ENCODE measurements at regions not wholly inside any gene's neighbourhood (a gene's known extent, or its start where the extent isn't known, plus 50 kb on each side); places are given as distances from the start of the nearest gene placed in this dataset.

DNA sequence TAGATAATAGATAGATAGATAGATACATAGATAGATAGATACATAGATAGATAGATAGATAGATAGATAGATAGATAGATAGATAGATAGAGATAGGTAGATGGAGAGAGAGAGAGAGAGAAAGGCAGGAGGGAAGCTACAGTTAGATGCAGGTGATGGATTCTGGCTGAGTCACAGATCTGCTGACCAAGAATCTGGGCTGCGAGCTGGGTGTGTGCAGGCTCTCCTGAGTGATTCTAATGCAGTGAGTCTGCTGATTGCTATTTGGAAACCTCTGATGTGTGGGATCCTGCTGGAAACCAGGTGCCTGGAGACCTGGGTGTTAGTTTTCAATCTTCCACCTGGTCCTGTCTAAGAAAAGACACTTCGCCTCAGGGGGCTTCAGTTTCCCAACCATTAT lies 1441.8 kb downstream of the TBC1D22A start:
- DNase-seq (ENCODE audit: low spot score) (no peak), ATAC-seq (ENCODE audit: low FRiP score) (no peak)
- TF ChIP-seq, protein P1, sequence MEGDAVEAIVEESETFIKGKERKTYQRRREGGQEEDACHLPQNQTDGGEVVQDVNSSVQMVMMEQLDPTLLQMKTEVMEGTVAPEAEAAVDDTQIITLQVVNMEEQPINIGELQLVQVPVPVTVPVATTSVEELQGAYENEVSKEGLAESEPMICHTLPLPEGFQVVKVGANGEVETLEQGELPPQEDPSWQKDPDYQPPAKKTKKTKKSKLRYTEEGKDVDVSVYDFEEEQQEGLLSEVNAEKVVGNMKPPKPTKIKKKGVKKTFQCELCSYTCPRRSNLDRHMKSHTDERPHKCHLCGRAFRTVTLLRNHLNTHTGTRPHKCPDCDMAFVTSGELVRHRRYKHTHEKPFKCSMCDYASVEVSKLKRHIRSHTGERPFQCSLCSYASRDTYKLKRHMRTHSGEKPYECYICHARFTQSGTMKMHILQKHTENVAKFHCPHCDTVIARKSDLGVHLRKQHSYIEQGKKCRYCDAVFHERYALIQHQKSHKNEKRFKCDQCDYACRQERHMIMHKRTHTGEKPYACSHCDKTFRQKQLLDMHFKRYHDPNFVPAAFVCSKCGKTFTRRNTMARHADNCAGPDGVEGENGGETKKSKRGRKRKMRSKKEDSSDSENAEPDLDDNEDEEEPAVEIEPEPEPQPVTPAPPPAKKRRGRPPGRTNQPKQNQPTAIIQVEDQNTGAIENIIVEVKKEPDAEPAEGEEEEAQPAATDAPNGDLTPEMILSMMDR (IDR thresholded peaks at IDR 0.05) = no peak

GRCh38 chr22:48199667-48200066 lies 1437.2 kb downstream of the TBC1D22A start:
- no peak for ATAC-seq (ENCODE audit: low FRiP score)

GRCh38 chr22:48198489-48199459 lies 1436.3 kb downstream of the TBC1D22A start:
- DNase-seq (ENCODE audit: low spot score) = no peak
- TF ChIP-seq, protein P1 (IDR thresholded peaks at IDR 0.05) = no peak
- no peak for ATAC-seq (ENCODE audit: low FRiP score)

More at GRCh38 chr22:48199667-48200066, 1437.2 kb downstream of the TBC1D22A start:
- TF ChIP-seq, protein P1 (IDR thresholded peaks at IDR 0.05) = no peak
- DNase-seq (ENCODE audit: low spot score) = no peak

GRCh38 chr22:48197189-48197690 lies 1434.8 kb downstream of the TBC1D22A start:
- no peak for ATAC-seq (ENCODE audit: low FRiP score)
- no peak for DNase-seq (ENCODE audit: low spot score)
- TF ChIP-seq, protein P1 (IDR thresholded peaks at IDR 0.05) = no peak

GRCh38 chr22:48192920-48193319 lies 1430.5 kb downstream of the TBC1D22A start:
- DNase-seq (ENCODE audit: low spot score) (no peak), ATAC-seq (ENCODE audit: low FRiP score) (no peak)
- TF ChIP-seq, protein P1 (IDR thresholded peaks at IDR 0.05) = no peak

- DNase-seq (ENCODE audit: low spot score) (no peak), ATAC-seq (ENCODE audit: low FRiP score) (no peak)
- TF ChIP-seq, protein P1 (IDR thresholded peaks at IDR 0.05) = no peak
Observed at GRCh38 chr22:48192071-48192470, 1429.6 kb downstream of the TBC1D22A start.

Measured in omental fat pad (tissue), 3 donors.